Right lobe of liver (tissue), 4 donors: ENCODE measurements at regions not wholly inside any gene's neighbourhood (a gene's known extent, or its start where the extent isn't known, plus 50 kb on each side); places are given as distances from the start of the nearest gene placed in this dataset.

ENCODE experiments used
- POLR2A ChIP-seq: fragments of 450-650 bp; IDR thresholded peaks from one replicate; pipeline ENCODE4 v1.6.1; 2017; ENCODE audit warnings: antibody characterized with exemption, mild to moderate bottlenecking
- TF ChIP-seq, protein P1 (sequence below), 4 donors: fragments of 200-600 bp in 3 of 4; fragments of 450-650 bp in 1 of 4; IDR thresholded peaks; one replicate each; pipeline versions ENCODE4 v1.5.1 to v1.8.0; 2016 to 2022; ENCODE audit warnings: antibody characterized with exemption in 4 of 4, mild to moderate bottlenecking in 2 of 4
- donor health status: DM: no; HTN: no; CAD: no.
- donor health status: DM: no; HTN: no; CAD: no.
- donor health status: DM: no; HTN: yes; CAD: no.

DNA sequence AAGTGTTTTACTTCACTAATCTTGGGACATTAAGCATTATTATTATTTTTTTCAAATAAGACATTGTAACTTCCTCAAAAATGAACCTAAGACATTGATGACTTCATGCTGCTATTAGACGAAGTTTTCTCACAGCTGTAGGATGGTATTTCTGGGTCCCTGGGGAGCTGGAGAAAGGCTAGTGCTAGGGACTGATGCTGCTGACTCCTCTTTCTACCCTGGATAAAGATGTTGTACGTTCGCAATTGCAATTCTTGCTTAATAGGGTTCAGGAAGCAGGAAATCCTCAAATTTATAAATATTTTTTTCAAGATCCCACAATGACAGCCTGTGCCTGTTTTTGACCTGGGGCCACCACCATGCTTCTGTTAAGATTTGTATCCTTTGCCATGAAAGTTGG is 526.0 kb downstream of the CCSER2 start:
- TF ChIP-seq, protein P1, sequence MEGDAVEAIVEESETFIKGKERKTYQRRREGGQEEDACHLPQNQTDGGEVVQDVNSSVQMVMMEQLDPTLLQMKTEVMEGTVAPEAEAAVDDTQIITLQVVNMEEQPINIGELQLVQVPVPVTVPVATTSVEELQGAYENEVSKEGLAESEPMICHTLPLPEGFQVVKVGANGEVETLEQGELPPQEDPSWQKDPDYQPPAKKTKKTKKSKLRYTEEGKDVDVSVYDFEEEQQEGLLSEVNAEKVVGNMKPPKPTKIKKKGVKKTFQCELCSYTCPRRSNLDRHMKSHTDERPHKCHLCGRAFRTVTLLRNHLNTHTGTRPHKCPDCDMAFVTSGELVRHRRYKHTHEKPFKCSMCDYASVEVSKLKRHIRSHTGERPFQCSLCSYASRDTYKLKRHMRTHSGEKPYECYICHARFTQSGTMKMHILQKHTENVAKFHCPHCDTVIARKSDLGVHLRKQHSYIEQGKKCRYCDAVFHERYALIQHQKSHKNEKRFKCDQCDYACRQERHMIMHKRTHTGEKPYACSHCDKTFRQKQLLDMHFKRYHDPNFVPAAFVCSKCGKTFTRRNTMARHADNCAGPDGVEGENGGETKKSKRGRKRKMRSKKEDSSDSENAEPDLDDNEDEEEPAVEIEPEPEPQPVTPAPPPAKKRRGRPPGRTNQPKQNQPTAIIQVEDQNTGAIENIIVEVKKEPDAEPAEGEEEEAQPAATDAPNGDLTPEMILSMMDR (IDR thresholded peaks at IDR 0.05) = no peak
- no peak for TF ChIP-seq POLR2A
